ENCODE measurements at regions not wholly inside any gene's neighbourhood (a gene's known extent, or its start where the extent isn't known, plus 50 kb on each side); places are given as distances from the start of the nearest gene placed in this dataset.

- H3K27me3 ChIP-seq (ENCODE audit: control insufficient read depth in 3 of 3, insufficient read depth in 3 of 3, low read length in 3 of 3): peaks cover 0 to 2% (median 0%) of the 10 kb centered on the region in 3 donors
- H3K27ac ChIP-seq (ENCODE audit: low read depth in 1 of 3, low read length in 2 of 3): no peak overlapping the region
- H3K4me3 ChIP-seq (ENCODE audit: low read depth in 1 of 3, low read length in 3 of 3): no peak overlapping the region
- FAIRE-seq: no peak
- no peak for DNase-seq
- 70 to 85% (median 83%) methylated on average over 10 of the region's 10 CpGs for WGBS, 3 donors
- peaks cover 0 to 4% of the 10 kb centered on the region in 2 donors for H3K9me3 ChIP-seq (ENCODE audit: control insufficient read depth in 2 of 2, insufficient read depth in 1 of 2, low read depth in 1 of 2, low read length in 1 of 2)
- H3K4me1 ChIP-seq (ENCODE audit: control insufficient read depth in 3 of 3, insufficient read depth in 2 of 3, low read depth in 1 of 3, low read length in 2 of 3): no peaks in the 10 kb centered on the region
- H3K36me3 ChIP-seq (ENCODE audit: control insufficient read depth in 3 of 3, insufficient read depth in 2 of 3, low read depth in 1 of 3, low read length in 3 of 3): no peaks in the 10 kb centered on the region
These were observed 198.1 kb downstream of the MYLK4 start for GRCh38 chr6:2552526-2553154.

GRCh38 chr6:2551705-2552104 is 199.0 kb downstream of the MYLK4 start:
- no peak overlapping the region for H3K27ac ChIP-seq (ENCODE audit: low read depth in 1 of 3, low read length in 2 of 3)
- peaks cover 0 to 4% of the 10 kb centered on the region in 2 donors for H3K9me3 ChIP-seq (ENCODE audit: control insufficient read depth in 2 of 2, insufficient read depth in 1 of 2, low read depth in 1 of 2, low read length in 1 of 2)
- no peak overlapping the region for H3K4me3 ChIP-seq (ENCODE audit: low read depth in 1 of 3, low read length in 3 of 3)
- peaks cover 0 to 5% (median 0%) of the 10 kb centered on the region in 3 donors for H3K27me3 ChIP-seq (ENCODE audit: control insufficient read depth in 3 of 3, insufficient read depth in 3 of 3, low read length in 3 of 3)
- FAIRE-seq: no peak
- H3K36me3 ChIP-seq (ENCODE audit: control insufficient read depth in 3 of 3, insufficient read depth in 2 of 3, low read depth in 1 of 3, low read length in 3 of 3): no peaks in the 10 kb centered on the region
- no peaks in the 10 kb centered on the region for H3K4me1 ChIP-seq (ENCODE audit: control insufficient read depth in 3 of 3, insufficient read depth in 2 of 3, low read depth in 1 of 3, low read length in 2 of 3)
- 83 to 91% (median 85%) methylated on average over 3 of the region's 3 CpGs for WGBS, 3 donors
- DNase-seq: no peak

- H3K4me1 ChIP-seq (ENCODE audit: control insufficient read depth in 3 of 3, insufficient read depth in 2 of 3, low read depth in 1 of 3, low read length in 2 of 3): no peaks in the 10 kb centered on the region
- DNase-seq: no peak
- WGBS, 3 donors: 79 to 84% (median 79%) methylated on average over 4 of the region's 4 CpGs
- H3K27ac ChIP-seq (ENCODE audit: low read depth in 1 of 3, low read length in 2 of 3): no peak overlapping the region
- peaks cover 0 to 5% (median 0%) of the 10 kb centered on the region in 3 donors for H3K27me3 ChIP-seq (ENCODE audit: control insufficient read depth in 3 of 3, insufficient read depth in 3 of 3, low read length in 3 of 3)
- H3K4me3 ChIP-seq (ENCODE audit: low read depth in 1 of 3, low read length in 3 of 3): no peak overlapping the region
- H3K36me3 ChIP-seq (ENCODE audit: control insufficient read depth in 3 of 3, insufficient read depth in 2 of 3, low read depth in 1 of 3, low read length in 3 of 3): no peaks in the 10 kb centered on the region
- peaks cover 0 to 4% of the 10 kb centered on the region in 2 donors for H3K9me3 ChIP-seq (ENCODE audit: control insufficient read depth in 2 of 2, insufficient read depth in 1 of 2, low read depth in 1 of 2, low read length in 1 of 2)
- no peak for FAIRE-seq
These were observed 200.5 kb downstream of the MYLK4 start for GRCh38 chr6:2550247-2550646.

- H3K9me3 ChIP-seq (ENCODE audit: control insufficient read depth in 2 of 2, insufficient read depth in 1 of 2, low read depth in 1 of 2, low read length in 1 of 2): peaks cover 0 to 4% of the 10 kb centered on the region in 2 donors
- FAIRE-seq: no peak
These were observed 200.9 kb downstream of the MYLK4 start for GRCh38 chr6:2549834-2550233.

GRCh38 chr6:2547355-2547754 is 203.4 kb downstream of the MYLK4 start:
- FAIRE-seq: no peak
- Histone ChIP-seq H3K4me3 (ENCODE audit: low read depth in 1 of 3, low read length in 3 of 3) (no peak overlapping the region), H3K36me3 (ENCODE audit: control insufficient read depth in 3 of 3, insufficient read depth in 2 of 3, low read depth in 1 of 3, low read length in 3 of 3) (no peaks in the 10 kb centered on the region), H3K4me1 (ENCODE audit: control insufficient read depth in 3 of 3, insufficient read depth in 2 of 3, low read depth in 1 of 3, low read length in 2 of 3) (peaks cover 0 to 3% (median 0%) of the 10 kb centered on the region in 3 donors), H3K27ac (ENCODE audit: low read depth in 1 of 3, low read length in 2 of 3) (no peak overlapping the region), H3K27me3 (ENCODE audit: control insufficient read depth in 3 of 3, insufficient read depth in 3 of 3, low read length in 3 of 3) (peaks cover 0 to 5% (median 0%) of the 10 kb centered on the region in 3 donors), H3K9me3 (ENCODE audit: control insufficient read depth in 2 of 2, insufficient read depth in 1 of 2, low read depth in 1 of 2, low read length in 1 of 2) (peaks cover 0 to 9% of the 10 kb centered on the region in 2 donors)
- DNase-seq: peak in 1 of 2 donors; percentile 27
- WGBS, 3 donors: 67 to 81% (median 71%) methylated on average over 4 of the region's 4 CpGs

More at GRCh38 chr6:2549834-2550233, 200.9 kb downstream of the MYLK4 start:
- Histone ChIP-seq H3K4me3 (ENCODE audit: low read depth in 1 of 3, low read length in 3 of 3) (no peak overlapping the region), H3K27me3 (ENCODE audit: control insufficient read depth in 3 of 3, insufficient read depth in 3 of 3, low read length in 3 of 3) (peaks cover 0 to 5% (median 0%) of the 10 kb centered on the region in 3 donors), H3K4me1 (ENCODE audit: control insufficient read depth in 3 of 3, insufficient read depth in 2 of 3, low read depth in 1 of 3, low read length in 2 of 3) (no peaks in the 10 kb centered on the region), H3K27ac (ENCODE audit: low read depth in 1 of 3, low read length in 2 of 3) (no peak overlapping the region), H3K36me3 (ENCODE audit: control insufficient read depth in 3 of 3, insufficient read depth in 2 of 3, low read depth in 1 of 3, low read length in 3 of 3) (no peaks in the 10 kb centered on the region)
- WGBS, 3 donors: 73 to 90% (median 85%) methylated on average over 3 of the region's 3 CpGs
- no peak for DNase-seq

DNA sequence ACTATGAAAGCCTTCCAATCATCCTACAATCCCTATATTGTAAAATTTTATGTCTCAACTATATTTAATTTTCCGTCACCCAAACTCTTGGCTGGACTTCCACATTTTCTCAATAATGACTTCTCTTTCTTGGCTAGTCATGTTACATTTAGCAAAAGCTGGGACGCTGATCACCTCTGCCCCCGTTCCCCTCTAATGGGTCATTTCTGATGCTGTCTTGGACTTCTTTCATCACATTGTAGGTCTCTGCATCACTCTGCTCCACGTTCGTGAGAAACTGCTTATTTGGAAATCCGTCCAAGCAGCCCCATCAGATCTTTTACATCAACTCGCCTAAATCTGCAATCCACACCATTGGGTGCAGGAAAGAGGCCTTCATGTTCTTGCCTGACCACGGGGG is 203.8 kb downstream of the MYLK4 start:
- DNase-seq: no peak
- H3K36me3 ChIP-seq (ENCODE audit: control insufficient read depth in 3 of 3, insufficient read depth in 2 of 3, low read depth in 1 of 3, low read length in 3 of 3): no peaks in the 10 kb centered on the region
- H3K4me3 ChIP-seq (ENCODE audit: low read depth in 1 of 3, low read length in 3 of 3): no peak overlapping the region
- no peak overlapping the region for H3K27ac ChIP-seq (ENCODE audit: low read depth in 1 of 3, low read length in 2 of 3)
- no peak for FAIRE-seq
- peaks cover 0 to 10% of the 10 kb centered on the region in 2 donors for H3K9me3 ChIP-seq (ENCODE audit: control insufficient read depth in 2 of 2, insufficient read depth in 1 of 2, low read depth in 1 of 2, low read length in 1 of 2)
- H3K4me1 ChIP-seq (ENCODE audit: control insufficient read depth in 3 of 3, insufficient read depth in 2 of 3, low read depth in 1 of 3, low read length in 2 of 3): peaks cover 0 to 4% (median 0%) of the 10 kb centered on the region in 3 donors
- peaks cover 0 to 5% (median 0%) of the 10 kb centered on the region in 3 donors for H3K27me3 ChIP-seq (ENCODE audit: control insufficient read depth in 3 of 3, insufficient read depth in 3 of 3, low read length in 3 of 3)
- WGBS, 3 donors: 83 to 90% (median 86%) methylated on average over 8 of the region's 8 CpGs

DNA sequence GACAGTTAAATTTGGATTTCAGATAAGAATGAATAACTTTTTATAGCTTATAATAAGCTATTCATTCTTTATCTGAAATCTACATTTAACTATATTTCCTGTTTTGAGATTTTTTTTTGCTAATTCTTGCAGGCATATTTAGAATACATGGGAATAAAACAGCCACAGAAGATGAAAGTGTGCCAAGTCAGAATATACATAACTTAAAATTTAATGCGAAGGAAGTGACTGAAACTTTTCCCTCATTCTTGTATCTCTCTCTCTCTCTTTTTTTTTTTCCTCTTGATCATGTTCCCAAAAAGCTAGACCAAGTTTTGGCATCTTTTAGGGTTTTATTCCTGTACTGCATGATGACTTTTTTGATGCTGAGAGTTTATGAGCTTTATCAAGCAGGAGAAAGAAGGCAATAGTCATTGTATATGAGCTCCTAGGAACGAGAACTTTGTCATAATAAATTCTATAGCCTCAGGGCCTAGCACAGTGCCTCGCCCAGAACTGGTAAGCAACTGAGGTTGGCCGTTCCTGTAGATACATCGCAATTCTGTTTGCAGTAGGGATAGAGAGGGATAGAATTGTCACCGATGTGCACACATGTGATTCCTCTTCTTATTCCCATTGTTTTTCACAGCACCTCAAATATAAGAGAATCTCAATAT is 205.2 kb downstream of the MYLK4 start:
- H3K9me3 ChIP-seq (ENCODE audit: control insufficient read depth in 2 of 2, insufficient read depth in 1 of 2, low read depth in 1 of 2, low read length in 1 of 2): peaks cover 0 to 13% of the 10 kb centered on the region in 2 donors
- DNase-seq (no peak), FAIRE-seq (no peak)
- WGBS, 3 donors: 83 to 85% (median 85%) methylated on average over 6 of the region's 6 CpGs
- no peaks in the 10 kb centered on the region for H3K36me3 ChIP-seq (ENCODE audit: control insufficient read depth in 3 of 3, insufficient read depth in 2 of 3, low read depth in 1 of 3, low read length in 3 of 3)
- no peak overlapping the region for H3K27ac ChIP-seq (ENCODE audit: low read depth in 1 of 3, low read length in 2 of 3)
- peaks cover 0 to 5% (median 0%) of the 10 kb centered on the region in 3 donors for H3K27me3 ChIP-seq (ENCODE audit: control insufficient read depth in 3 of 3, insufficient read depth in 3 of 3, low read length in 3 of 3)
- no peak overlapping the region for H3K4me3 ChIP-seq (ENCODE audit: low read depth in 1 of 3, low read length in 3 of 3)
- H3K4me1 ChIP-seq (ENCODE audit: control insufficient read depth in 3 of 3, insufficient read depth in 2 of 3, low read depth in 1 of 3, low read length in 2 of 3): peaks cover 0 to 4% (median 0%) of the 10 kb centered on the region in 3 donors

DNA sequence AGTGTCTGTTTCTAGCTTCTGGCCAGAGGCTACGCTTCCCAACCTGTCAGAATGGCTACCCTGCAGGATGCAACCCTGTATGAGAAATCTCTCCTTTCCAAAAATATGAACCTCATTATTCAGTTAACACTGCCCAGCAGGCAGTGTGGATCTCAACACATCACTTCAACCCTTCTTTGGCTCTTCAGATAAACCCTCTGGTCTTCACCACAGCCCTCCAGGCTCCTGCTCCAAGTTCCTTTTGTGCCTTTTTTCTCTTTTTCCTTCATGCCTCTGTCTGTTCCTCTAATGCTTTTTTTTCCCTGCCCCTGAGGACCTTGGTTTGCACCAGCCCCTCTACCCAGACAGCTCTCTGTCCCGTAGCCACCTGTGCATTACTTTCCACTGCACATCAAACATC is 207.4 kb downstream of the MYLK4 start:
- H3K4me3 ChIP-seq (ENCODE audit: low read depth in 1 of 3, low read length in 3 of 3): no peak overlapping the region
- WGBS, 3 donors: 71 to 94% (median 83%) methylated on average over 2 of the region's 2 CpGs
- H3K9me3 ChIP-seq (ENCODE audit: control insufficient read depth in 2 of 2, insufficient read depth in 1 of 2, low read depth in 1 of 2, low read length in 1 of 2): peaks cover 0 to 11% of the 10 kb centered on the region in 2 donors
- FAIRE-seq (no peak), DNase-seq (no peak)
- H3K27me3 ChIP-seq (ENCODE audit: control insufficient read depth in 3 of 3, insufficient read depth in 3 of 3, low read length in 3 of 3): peaks cover 0 to 6% (median 0%) of the 10 kb centered on the region in 3 donors
- H3K27ac ChIP-seq (ENCODE audit: low read depth in 1 of 3, low read length in 2 of 3): peak overlapping the region in 1 of 3 donors; percentile 48
- peaks cover 0 to 4% (median 0%) of the 10 kb centered on the region in 3 donors for H3K4me1 ChIP-seq (ENCODE audit: control insufficient read depth in 3 of 3, insufficient read depth in 2 of 3, low read depth in 1 of 3, low read length in 2 of 3)
- H3K36me3 ChIP-seq (ENCODE audit: control insufficient read depth in 3 of 3, insufficient read depth in 2 of 3, low read depth in 1 of 3, low read length in 3 of 3): no peaks in the 10 kb centered on the region
